GM18873 (cell line): ENCODE measurements at regions not wholly inside any gene's neighbourhood (a gene's known extent, or its start where the extent isn't known, plus 50 kb on each side); places are given as distances from the start of the nearest gene placed in this dataset.

Experiments used
- ATAC-seq: cut with Tn5 transposase; IDR thresholded peaks from one replicate; pipeline ENCODE4 v1.9.1; 2021; ENCODE audit warnings: mild to moderate bottlenecking, moderate library complexity, moderate number of reproducible peaks; ENCODE audit not compliant: unreplicated experiment, low FRiP score

GRCh38 chr1:101098327-101098726 lies 72.7 kb upstream of the DPH5 start:
- no peak for ATAC-seq

DNA sequence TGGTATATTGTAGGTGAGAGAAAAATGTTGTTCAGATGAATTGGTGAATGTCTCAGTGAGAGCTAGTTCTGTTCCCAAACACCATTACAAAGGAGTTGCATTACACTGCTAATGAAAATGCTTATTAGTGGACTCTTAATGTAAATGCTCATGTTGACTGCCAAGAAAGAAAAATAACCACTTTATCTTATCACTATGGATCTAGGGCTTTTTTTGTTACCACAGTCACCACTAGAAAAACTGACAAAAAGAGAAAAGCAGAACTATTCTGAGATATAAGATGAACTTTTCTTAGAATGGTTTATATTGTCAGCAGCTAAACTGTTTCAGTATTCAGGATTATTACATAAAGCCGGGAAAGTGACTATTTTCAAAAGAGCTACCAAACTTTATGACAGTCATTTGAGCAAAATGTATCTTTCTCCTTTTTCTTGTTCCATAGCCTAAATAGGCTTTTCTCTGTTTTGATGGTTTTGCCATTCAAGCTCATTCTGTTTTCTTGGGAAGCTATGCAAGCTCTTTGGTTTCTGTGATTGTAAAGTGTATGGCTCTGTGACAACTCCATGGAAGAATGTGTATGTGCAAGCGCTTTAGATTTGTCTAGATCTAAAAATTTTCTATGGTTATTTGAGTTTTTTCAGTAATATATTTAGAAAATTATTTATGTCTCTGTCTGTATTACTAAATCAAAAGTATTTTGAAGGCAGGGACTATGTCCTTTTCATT lies 64.2 kb upstream of the DPH5 start:
- no peak for ATAC-seq

- no peak for ATAC-seq
Observed at GRCh38 chr1:101088431-101088830, 62.8 kb upstream of the DPH5 start.

DNA sequence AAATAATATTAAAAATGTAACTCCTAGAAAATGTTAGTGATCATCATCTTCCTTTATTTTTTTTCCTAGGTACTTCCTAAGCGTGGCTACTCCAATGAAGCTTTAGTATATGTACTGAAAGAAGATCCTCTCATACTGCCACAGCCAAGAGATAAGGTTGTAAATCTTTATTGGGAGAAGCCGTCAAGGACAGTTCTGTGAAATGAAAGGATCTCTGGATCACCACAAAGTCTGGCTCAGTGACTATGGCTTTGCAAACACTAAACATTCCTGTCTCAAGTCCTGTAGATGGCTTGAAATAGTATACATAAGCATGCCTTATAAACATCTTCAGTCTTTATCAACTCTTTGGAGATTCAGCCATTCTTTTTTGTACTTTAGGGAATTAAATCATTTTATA lies 61.2 kb upstream of the DPH5 start:
- no peak for ATAC-seq

GRCh38 chr1:101081496-101082488 lies 56.2 kb upstream of the DPH5 start:
- ATAC-seq, result peak; percentile 76

- ATAC-seq, result no peak
Observed at GRCh38 chr1:101080859-101081258, 55.3 kb upstream of the DPH5 start.

DNA sequence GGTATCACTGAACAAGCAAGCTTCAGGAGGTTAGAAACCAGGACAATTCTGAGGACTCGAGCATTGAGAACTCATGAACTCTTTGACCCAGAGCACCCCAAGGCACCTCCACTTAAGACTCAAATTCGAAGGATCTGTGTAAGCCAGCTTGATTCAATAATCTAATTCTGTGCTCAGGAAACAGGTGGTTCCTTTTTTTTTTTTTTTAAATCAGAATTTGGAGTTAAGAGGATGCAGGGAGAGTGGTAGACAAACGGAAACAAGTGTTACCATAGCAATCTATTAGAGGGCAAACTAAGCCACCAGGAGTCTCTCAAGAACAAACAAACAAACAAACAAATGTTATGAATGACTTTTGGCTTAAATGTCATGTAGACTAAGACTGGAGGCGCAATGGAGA lies 53.8 kb upstream of the DPH5 start:
- ATAC-seq, result no peak

- no peak for ATAC-seq
Observed at GRCh38 chr1:101077849-101078248, 52.3 kb upstream of the DPH5 start.

GRCh38 chr1:101075926-101076325 lies 50.3 kb upstream of the DPH5 start:
- ATAC-seq, result no peak
